ENCODE measurements at regions not wholly inside any gene's neighbourhood (a gene's known extent, or its start where the extent isn't known, plus 50 kb on each side); places are given as distances from the start of the nearest gene placed in this dataset.

- TF ChIP-seq CTCF (IDR thresholded peaks at IDR 0.05) (no peak), POLR2A (IDR thresholded peaks at IDR 0.05) (no peak)
Observed at GRCh38 chr10:132124201-132124920, 58.6 kb downstream of the JAKMIP3 start.
